ENCODE measurements at regions not wholly inside any gene's neighbourhood (a gene's known extent, or its start where the extent isn't known, plus 50 kb on each side); places are given as distances from the start of the nearest gene placed in this dataset.

DNA sequence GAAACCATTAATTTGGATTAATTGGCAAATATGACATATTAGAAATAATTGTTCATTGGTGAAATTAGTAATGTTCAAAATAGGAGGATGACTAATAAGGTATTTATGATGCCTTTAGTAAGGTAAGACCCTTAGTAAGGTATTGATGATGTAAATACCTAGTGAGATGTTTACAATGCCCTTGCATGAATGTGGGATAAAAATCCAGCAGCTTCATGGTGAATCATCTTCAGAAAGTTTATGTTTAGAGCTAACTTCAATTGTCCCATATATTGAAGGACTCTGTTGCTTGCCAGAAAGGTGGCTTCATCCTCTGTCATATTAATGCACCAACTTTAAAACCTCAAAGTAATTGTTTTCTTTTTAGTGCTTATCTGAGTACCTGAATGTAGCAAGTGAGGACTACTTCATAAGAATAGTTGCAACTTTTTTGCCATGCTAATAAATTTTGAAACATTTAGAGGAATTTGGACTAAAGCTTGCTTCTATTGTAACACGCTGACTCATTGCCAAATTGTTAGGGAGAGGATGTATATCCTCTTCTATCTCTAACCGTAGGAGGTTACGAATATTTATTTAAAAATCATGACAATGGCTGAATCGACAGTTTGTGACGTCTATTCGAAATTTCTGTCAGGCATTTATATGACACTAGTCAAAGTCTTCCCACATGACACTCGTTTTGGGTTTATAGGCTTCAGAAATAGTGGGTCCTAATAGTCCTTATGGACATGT, 174.1 kb upstream of the HS3ST1 start:
- WGBS = 91% methylated on average over 7 of the region's 7 CpGs
- no peak for DNase-seq (ENCODE audit: low read depth in 6 of 9, low spot score in 9 of 9)
- Histone ChIP-seq H3K4me1 (ENCODE audit: control insufficient read depth in 2 of 2, insufficient read depth in 2 of 2, low read length in 2 of 2) (no peaks in the 10 kb centered on the region), H3K27ac (ENCODE audit: low read depth in 1 of 2, low read length in 1 of 2) (no peak overlapping the region), H3K4me3 (ENCODE audit: low read length in 2 of 2) (no peak overlapping the region), H3K27me3 (ENCODE audit: control insufficient read depth in 2 of 2, insufficient read depth in 1 of 2, low read length in 1 of 2) (no peaks in the 10 kb centered on the region), H3K9me3 (ENCODE audit: control insufficient read depth in 2 of 2, insufficient read depth in 1 of 2, low read length in 1 of 2) (no peaks in the 10 kb centered on the region), H3K36me3 (ENCODE audit: control insufficient read depth in 2 of 2, insufficient read depth in 2 of 2, low read length in 1 of 2) (no peaks in the 10 kb centered on the region)

DNA sequence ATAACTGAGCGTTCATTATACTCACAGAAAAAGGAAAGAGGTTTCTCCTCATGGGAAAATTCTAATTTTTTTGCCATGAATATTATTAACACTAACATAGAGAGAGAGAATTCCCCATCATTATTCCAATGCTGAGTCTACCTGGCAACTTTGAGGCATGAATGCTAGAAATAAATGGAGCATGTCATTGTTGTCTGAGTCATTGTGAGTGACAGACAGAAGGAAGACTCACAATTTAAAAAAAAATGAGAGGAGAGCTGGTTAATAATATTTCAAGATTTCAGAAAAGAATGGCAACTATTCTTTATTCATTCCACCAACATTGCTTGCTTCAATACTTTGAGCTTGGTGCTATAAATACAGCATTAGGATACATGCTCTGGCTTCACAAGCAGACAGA, 170.4 kb upstream of the HS3ST1 start:
- no peak for DNase-seq (ENCODE audit: low read depth in 6 of 9, low spot score in 9 of 9)
- no peak overlapping the region for H3K4me3 ChIP-seq (ENCODE audit: low read length in 2 of 2)
- no peaks in the 10 kb centered on the region for H3K9me3 ChIP-seq (ENCODE audit: control insufficient read depth in 2 of 2, insufficient read depth in 1 of 2, low read length in 1 of 2)
- H3K4me1 ChIP-seq (ENCODE audit: control insufficient read depth in 2 of 2, insufficient read depth in 2 of 2, low read length in 2 of 2) = no peaks in the 10 kb centered on the region
- WGBS = 47% methylated on average over 1 of the region's 1 CpG
- H3K27ac ChIP-seq (ENCODE audit: low read depth in 1 of 2, low read length in 1 of 2) = no peak overlapping the region
- no peaks in the 10 kb centered on the region for H3K36me3 ChIP-seq (ENCODE audit: control insufficient read depth in 2 of 2, insufficient read depth in 2 of 2, low read length in 1 of 2)
- no peaks in the 10 kb centered on the region for H3K27me3 ChIP-seq (ENCODE audit: control insufficient read depth in 2 of 2, insufficient read depth in 1 of 2, low read length in 1 of 2)

DNA sequence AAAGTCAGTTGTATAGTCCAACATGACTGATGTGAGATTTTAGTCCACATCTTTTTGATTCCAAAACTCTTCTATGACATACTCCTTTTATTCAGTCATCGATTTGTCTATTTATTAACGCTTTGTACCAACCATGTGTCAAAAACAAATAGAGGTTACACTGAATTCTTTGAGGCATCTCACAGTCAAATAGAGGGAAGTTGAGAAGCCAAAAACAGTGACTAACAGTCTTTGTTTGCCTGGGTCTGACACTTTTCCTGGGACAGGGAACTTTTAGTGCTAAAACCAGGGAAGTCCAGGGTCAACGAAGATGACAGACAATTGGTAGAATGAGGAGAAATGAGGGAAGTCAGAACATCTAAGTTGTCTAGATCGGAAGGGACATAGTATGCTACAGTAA, 169.9 kb upstream of the HS3ST1 start:
- DNase-seq (ENCODE audit: low read depth in 6 of 9, low spot score in 9 of 9) = no peak
- H3K36me3 ChIP-seq (ENCODE audit: control insufficient read depth in 2 of 2, insufficient read depth in 2 of 2, low read length in 1 of 2) = no peaks in the 10 kb centered on the region
- H3K27me3 ChIP-seq (ENCODE audit: control insufficient read depth in 2 of 2, insufficient read depth in 1 of 2, low read length in 1 of 2) = no peaks in the 10 kb centered on the region
- no peak overlapping the region for H3K4me3 ChIP-seq (ENCODE audit: low read length in 2 of 2)
- 96% methylated on average over 4 of the region's 4 CpGs for whole genome bisulfite sequencing
- no peaks in the 10 kb centered on the region for H3K4me1 ChIP-seq (ENCODE audit: control insufficient read depth in 2 of 2, insufficient read depth in 2 of 2, low read length in 2 of 2)
- no peaks in the 10 kb centered on the region for H3K9me3 ChIP-seq (ENCODE audit: control insufficient read depth in 2 of 2, insufficient read depth in 1 of 2, low read length in 1 of 2)
- H3K27ac ChIP-seq (ENCODE audit: low read depth in 1 of 2, low read length in 1 of 2) = no peak overlapping the region

DNA sequence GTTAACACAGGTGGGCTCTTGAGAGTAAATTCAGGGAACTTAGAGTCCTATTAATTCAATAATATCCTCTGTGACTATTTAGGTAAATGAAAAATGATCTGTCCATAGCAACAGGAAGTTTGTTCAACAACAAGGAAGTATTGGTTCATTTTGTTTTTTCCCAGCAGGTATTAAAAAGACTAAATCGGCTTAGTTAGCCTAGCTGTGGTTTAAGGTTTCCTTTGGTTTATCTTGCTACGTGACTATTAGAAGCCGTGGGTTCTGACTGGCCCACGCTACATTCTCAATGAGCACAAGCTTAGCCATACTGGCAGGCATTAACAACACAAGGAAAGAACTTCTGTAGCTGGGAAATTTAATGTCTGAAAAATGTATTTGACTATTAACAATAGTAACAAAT, 168.8 kb upstream of the HS3ST1 start:
- Histone ChIP-seq H3K27ac (ENCODE audit: low read depth in 1 of 2, low read length in 1 of 2) (no peak overlapping the region), H3K4me3 (ENCODE audit: low read length in 2 of 2) (no peak overlapping the region), H3K36me3 (ENCODE audit: control insufficient read depth in 2 of 2, insufficient read depth in 2 of 2, low read length in 1 of 2) (no peaks in the 10 kb centered on the region), H3K27me3 (ENCODE audit: control insufficient read depth in 2 of 2, insufficient read depth in 1 of 2, low read length in 1 of 2) (no peaks in the 10 kb centered on the region), H3K4me1 (ENCODE audit: control insufficient read depth in 2 of 2, insufficient read depth in 2 of 2, low read length in 2 of 2) (no peaks in the 10 kb centered on the region), H3K9me3 (ENCODE audit: control insufficient read depth in 2 of 2, insufficient read depth in 1 of 2, low read length in 1 of 2) (no peaks in the 10 kb centered on the region)
- no peak for DNase-seq (ENCODE audit: low read depth in 6 of 9, low spot score in 9 of 9)
- WGBS = 24% methylated on average over 4 of the region's 4 CpGs

DNA sequence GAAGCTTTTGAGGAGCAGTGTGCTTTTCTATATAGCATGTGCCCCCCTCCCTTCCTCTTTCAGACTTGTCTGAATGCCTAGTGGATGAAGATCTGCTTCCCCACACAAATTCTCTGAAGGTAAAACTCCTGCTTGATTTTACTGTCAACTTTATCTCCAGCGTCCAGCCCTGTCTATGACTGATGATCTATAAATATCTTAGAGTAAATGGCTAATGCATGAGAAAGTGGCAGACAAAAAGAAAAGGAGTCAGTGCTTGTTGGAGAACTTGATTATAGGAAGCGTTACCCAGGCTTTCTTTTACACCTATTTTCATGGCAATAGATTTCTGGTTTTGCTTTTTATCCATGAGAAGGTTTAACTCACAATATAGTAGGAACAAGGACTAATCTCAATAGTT, 168.3 kb upstream of the HS3ST1 start:
- H3K4me1 ChIP-seq (ENCODE audit: control insufficient read depth in 2 of 2, insufficient read depth in 2 of 2, low read length in 2 of 2) = no peaks in the 10 kb centered on the region
- H3K27ac ChIP-seq (ENCODE audit: low read depth in 1 of 2, low read length in 1 of 2) = no peak overlapping the region
- H3K9me3 ChIP-seq (ENCODE audit: control insufficient read depth in 2 of 2, insufficient read depth in 1 of 2, low read length in 1 of 2) = no peaks in the 10 kb centered on the region
- 93% methylated on average over 2 of the region's 2 CpGs for WGBS
- DNase-seq (ENCODE audit: low read depth in 6 of 9, low spot score in 9 of 9) = no peak
- no peaks in the 10 kb centered on the region for H3K27me3 ChIP-seq (ENCODE audit: control insufficient read depth in 2 of 2, insufficient read depth in 1 of 2, low read length in 1 of 2)
- no peaks in the 10 kb centered on the region for H3K36me3 ChIP-seq (ENCODE audit: control insufficient read depth in 2 of 2, insufficient read depth in 2 of 2, low read length in 1 of 2)
- H3K4me3 ChIP-seq (ENCODE audit: low read length in 2 of 2) = no peak overlapping the region

DNA sequence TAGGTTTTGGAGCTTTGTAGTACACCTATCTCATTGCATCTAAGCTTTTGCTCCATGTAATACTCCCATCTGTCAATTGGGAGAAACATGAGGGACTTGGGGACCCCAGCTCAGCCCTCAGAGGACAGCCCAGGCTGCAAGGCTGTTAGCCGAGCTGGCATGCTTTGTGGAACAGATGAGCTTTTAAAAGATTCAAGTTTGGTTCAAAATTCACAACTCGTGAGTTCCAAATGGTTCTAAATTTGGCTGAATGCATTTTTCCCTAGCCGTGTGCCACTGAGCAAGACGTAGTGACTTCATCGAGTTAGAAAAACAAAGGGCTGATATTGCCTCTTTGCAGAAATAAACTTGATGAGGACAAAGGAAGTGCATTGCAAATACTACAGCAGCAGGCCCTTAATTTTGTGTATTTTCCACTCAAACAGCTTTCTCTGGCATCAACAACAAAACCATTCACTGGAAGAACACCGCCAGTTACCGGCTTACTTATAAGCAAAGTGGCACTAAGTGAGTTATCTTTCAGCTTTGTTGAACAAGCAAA, 165.0 kb upstream of the HS3ST1 start:
- WGBS = 98% methylated on average over 7 of the region's 7 CpGs
- H3K27me3 ChIP-seq (ENCODE audit: control insufficient read depth in 2 of 2, insufficient read depth in 1 of 2, low read length in 1 of 2) = no peaks in the 10 kb centered on the region
- H3K9me3 ChIP-seq (ENCODE audit: control insufficient read depth in 2 of 2, insufficient read depth in 1 of 2, low read length in 1 of 2) = no peaks in the 10 kb centered on the region
- no peak overlapping the region for H3K27ac ChIP-seq (ENCODE audit: low read depth in 1 of 2, low read length in 1 of 2)
- H3K4me3 ChIP-seq (ENCODE audit: low read length in 2 of 2) = no peak overlapping the region
- DNase-seq (ENCODE audit: low read depth in 6 of 9, low spot score in 9 of 9) = no peak
- H3K36me3 ChIP-seq (ENCODE audit: control insufficient read depth in 2 of 2, insufficient read depth in 2 of 2, low read length in 1 of 2) = no peaks in the 10 kb centered on the region
- H3K4me1 ChIP-seq (ENCODE audit: control insufficient read depth in 2 of 2, insufficient read depth in 2 of 2, low read length in 2 of 2) = no peaks in the 10 kb centered on the region

DNA sequence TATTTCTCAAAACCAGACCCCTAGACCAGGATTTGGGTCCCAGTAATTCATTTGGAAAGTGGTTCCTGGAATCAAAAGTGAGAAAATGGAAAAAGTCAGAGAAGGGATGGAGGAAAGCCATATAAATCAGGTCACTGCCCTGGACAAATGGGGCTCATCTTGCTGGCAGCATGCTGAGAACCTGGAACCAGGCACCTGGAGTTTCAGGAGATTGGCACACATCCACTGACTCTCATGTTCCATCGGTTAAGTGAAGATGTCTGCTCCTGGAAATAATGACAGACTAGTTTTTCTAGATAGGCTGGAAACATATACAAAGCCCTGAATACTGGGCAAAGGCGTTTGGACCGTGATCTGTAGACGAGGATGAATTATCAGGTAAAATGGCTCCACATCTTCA, 163.6 kb upstream of the HS3ST1 start:
- Histone ChIP-seq H3K36me3 (ENCODE audit: control insufficient read depth in 2 of 2, insufficient read depth in 2 of 2, low read length in 1 of 2) (no peaks in the 10 kb centered on the region), H3K27ac (ENCODE audit: low read depth in 1 of 2, low read length in 1 of 2) (no peak overlapping the region), H3K4me1 (ENCODE audit: control insufficient read depth in 2 of 2, insufficient read depth in 2 of 2, low read length in 2 of 2) (no peaks in the 10 kb centered on the region), H3K27me3 (ENCODE audit: control insufficient read depth in 2 of 2, insufficient read depth in 1 of 2, low read length in 1 of 2) (no peaks in the 10 kb centered on the region), H3K9me3 (ENCODE audit: control insufficient read depth in 2 of 2, insufficient read depth in 1 of 2, low read length in 1 of 2) (no peaks in the 10 kb centered on the region), H3K4me3 (ENCODE audit: low read length in 2 of 2) (no peak overlapping the region)
- no peak for DNase-seq (ENCODE audit: low read depth in 6 of 9, low spot score in 9 of 9)
- 97% methylated on average over 4 of the region's 4 CpGs for WGBS

DNA sequence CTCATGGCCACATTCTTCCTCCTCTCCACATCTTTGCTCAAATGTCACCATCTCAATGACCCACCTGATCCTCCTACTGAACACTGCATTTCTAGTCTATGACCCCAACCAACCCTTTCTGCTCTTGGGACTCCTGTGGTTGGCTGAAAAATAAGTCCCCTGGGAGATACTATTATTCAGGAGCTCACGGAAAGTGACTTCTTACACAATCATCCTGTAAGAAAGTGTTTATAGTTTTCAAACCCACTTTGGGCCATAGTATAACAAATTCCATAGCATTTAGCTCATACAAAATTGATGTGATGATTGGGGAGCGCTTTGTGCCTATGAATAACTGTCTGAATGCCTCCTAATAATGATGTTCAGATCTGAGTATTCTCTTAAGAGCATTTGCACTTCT, 161.4 kb upstream of the HS3ST1 start:
- Histone ChIP-seq H3K9me3 (ENCODE audit: control insufficient read depth in 2 of 2, insufficient read depth in 1 of 2, low read length in 1 of 2) (no peaks in the 10 kb centered on the region), H3K27ac (ENCODE audit: low read depth in 1 of 2, low read length in 1 of 2) (no peak overlapping the region), H3K27me3 (ENCODE audit: control insufficient read depth in 2 of 2, insufficient read depth in 1 of 2, low read length in 1 of 2) (no peaks in the 10 kb centered on the region), H3K36me3 (ENCODE audit: control insufficient read depth in 2 of 2, insufficient read depth in 2 of 2, low read length in 1 of 2) (no peaks in the 10 kb centered on the region), H3K4me1 (ENCODE audit: control insufficient read depth in 2 of 2, insufficient read depth in 2 of 2, low read length in 2 of 2) (no peaks in the 10 kb centered on the region), H3K4me3 (ENCODE audit: low read length in 2 of 2) (no peak overlapping the region)
- no peak for DNase-seq (ENCODE audit: low read depth in 6 of 9, low spot score in 9 of 9)
- 74% methylated on average over 2 of the region's 2 CpGs for WGBS

DNA sequence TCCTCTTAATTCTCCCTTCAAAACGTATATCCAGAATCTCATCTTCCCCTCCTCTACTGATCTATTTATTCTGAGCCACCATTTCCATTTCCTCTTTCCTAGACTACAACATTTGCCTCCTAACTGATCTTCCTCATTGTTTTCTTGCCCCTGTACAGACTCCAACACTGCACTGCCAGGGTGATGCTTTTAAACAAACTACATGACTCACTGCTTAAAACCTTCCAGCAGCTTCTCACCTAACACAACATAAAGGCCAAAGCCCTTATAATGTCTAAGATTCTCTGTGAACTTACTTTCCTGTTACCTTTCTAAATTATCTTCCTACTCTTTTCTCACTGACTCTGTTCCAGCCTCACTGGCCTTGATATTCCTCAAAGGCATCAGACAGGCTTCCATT, 161.0 kb upstream of the HS3ST1 start:
- WGBS = 97% methylated on average over 1 of the region's 1 CpG
- H3K36me3 ChIP-seq (ENCODE audit: control insufficient read depth in 2 of 2, insufficient read depth in 2 of 2, low read length in 1 of 2) = no peaks in the 10 kb centered on the region
- no peak overlapping the region for H3K4me3 ChIP-seq (ENCODE audit: low read length in 2 of 2)
- no peaks in the 10 kb centered on the region for H3K9me3 ChIP-seq (ENCODE audit: control insufficient read depth in 2 of 2, insufficient read depth in 1 of 2, low read length in 1 of 2)
- no peak overlapping the region for H3K27ac ChIP-seq (ENCODE audit: low read depth in 1 of 2, low read length in 1 of 2)
- H3K27me3 ChIP-seq (ENCODE audit: control insufficient read depth in 2 of 2, insufficient read depth in 1 of 2, low read length in 1 of 2) = no peaks in the 10 kb centered on the region
- no peak for DNase-seq (ENCODE audit: low read depth in 6 of 9, low spot score in 9 of 9)
- no peaks in the 10 kb centered on the region for H3K4me1 ChIP-seq (ENCODE audit: control insufficient read depth in 2 of 2, insufficient read depth in 2 of 2, low read length in 2 of 2)
